ENCODE measurements at regions not wholly inside any gene's neighbourhood (a gene's known extent, or its start where the extent isn't known, plus 50 kb on each side); places are given as distances from the start of the nearest gene placed in this dataset.

- TF ChIP-seq EZH2 (IDR thresholded peaks at IDR 0.05; ENCODE audit: borderline replicate concordance, insufficient read depth, low read depth, low read length, poor library complexity, severe bottlenecking) (no peak), CTCF (IDR thresholded peaks at IDR 0.05) (no peak)
Observed at GRCh38 chr18:29780816-29781215, 1261.7 kb downstream of the DSC3 start.

All from B cell (primary cell).